OCI-LY7 (cell line): ENCODE measurements at regions not wholly inside any gene's neighbourhood (a gene's known extent, or its start where the extent isn't known, plus 50 kb on each side); places are given as distances from the start of the nearest gene placed in this dataset.
A peak's percentile ranks its signal among the peaks of the same experiment; 100 is the strongest.

Experiments
- BruUV-seq: library from RNA; stranded (reverse); fragments of 400-500 nt; replicated peaks from 2 replicates; lab custom pipeline; 2021; lab: Mats Ljungman, UMichigan
- CTCF ChIA-PET: fragments of 300-600 bp; sonication (Branson Sonifier 250); formaldehyde crosslinking; loops from one replicate; lab custom pipeline; 2022; ENCODE audit warnings: antibody characterized with exemption; ENCODE audit not compliant: unreplicated experiment; lab: Charles Lee
- POLR2A ChIA-PET: fragments of 300-600 bp; sonication (Branson Sonifier 250); formaldehyde crosslinking; loops from one replicate; lab custom pipeline; 2022; ENCODE audit warnings: antibody characterized with exemption; lab: Charles Lee
- DNase-seq: peaks from one replicate; pipeline ENCODE4 v3.0.0-alpha.2; 2015; ENCODE audit warnings: low spot score
- H2AFZ ChIP-seq: fragments of 200-600 bp; sonication (generic), shearing (Covaris generic); 2 replicates; pipeline ENCODE4 v1.6.1; 2014; ENCODE audit warnings: mild to moderate bottlenecking, antibody characterized with exemption, low read length, moderate library complexity
- H3K27ac ChIP-seq: fragments of 200-600 bp; sonication (generic); 2 replicates; pipeline ENCODE4 v1.5.1; 2014; ENCODE audit warnings: mixed run types, low read depth, mild to moderate bottlenecking, moderate library complexity, low read length, inconsistent platforms; ENCODE audit not compliant: poor library complexity, severe bottlenecking
- H3K36me3 ChIP-seq: fragments of 200-600 bp; sonication (generic); 2 replicates; pipeline ENCODE4 v1.6.1; 2014; ENCODE audit warnings: mild to moderate bottlenecking, antibody characterized with exemption, low read length, moderate library complexity, mixed read lengths; ENCODE audit not compliant: insufficient read depth
- H3K4me1 ChIP-seq: fragments of 200-600 bp; sonication (generic); 2 replicates; pipeline ENCODE4 v1.5.1; 2014; ENCODE audit warnings: mild to moderate bottlenecking, low read length; ENCODE audit not compliant: insufficient read depth, poor library complexity, severe bottlenecking
- H3K4me2 ChIP-seq: fragments of 200-600 bp; sonication (generic); 2 replicates; pipeline ENCODE4 v1.6.1; 2014; ENCODE audit warnings: mild to moderate bottlenecking, low read length
- H3K4me3 ChIP-seq: fragments of 200-600 bp; sonication (generic); 2 replicates; pipeline ENCODE4 v1.5.1; 2014; ENCODE audit warnings: mild to moderate bottlenecking, low read depth, low read length; ENCODE audit not compliant: poor library complexity, severe bottlenecking
- H3K79me2 ChIP-seq: fragments of 200-600 bp; sonication (generic); 2 replicates; pipeline ENCODE4 v1.6.1; 2016; ENCODE audit warnings: low read depth, mild to moderate bottlenecking, low read length, moderate library complexity, mixed read lengths; ENCODE audit not compliant: insufficient read depth
- H3K9me2 ChIP-seq: fragments of 200-600 bp; sonication (generic); 2 replicates; pipeline ENCODE4 v1.6.1; 2016; ENCODE audit warnings: mild to moderate bottlenecking, low read length, mixed read lengths; ENCODE audit not compliant: insufficient read depth
- H3K9me3 ChIP-seq: fragments of 200-600 bp; sonication (generic); 2 replicates; pipeline ENCODE4 v1.6.1; 2014; ENCODE audit warnings: mild to moderate bottlenecking, mixed run types, low read length, mixed read lengths
- H4K20me1 ChIP-seq: fragments of 200-600 bp; sonication (generic); 2 replicates; pipeline ENCODE4 v1.6.1; 2014; ENCODE audit warnings: mild to moderate bottlenecking, antibody characterized with exemption, low read length, moderate library complexity, mixed read lengths; ENCODE audit not compliant: insufficient read depth
- CTCF ChIP-seq: fragments of 200-600 bp; sonication (generic); conservative IDR thresholded peaks from 2 replicates; pipeline ENCODE4 v1.5.1; 2014; ENCODE audit warnings: mild to moderate bottlenecking, antibody characterized with exemption, low read length, moderate library complexity, mixed read lengths
- EZH2phosphoT487 ChIP-seq: fragments of 200-600 bp; sonication (generic); IDR thresholded peaks from 2 replicates; pipeline ENCODE4 v1.6.1; 2018; ENCODE audit warnings: low read depth, borderline replicate concordance, mild to moderate bottlenecking, mixed run types, antibody characterized with exemption, low read length, moderate library complexity, mixed read lengths
- intact Hi-C: fragments of 100-400 bp; cut with micrococcal nuclease; formaldehyde crosslinking; loops from one replicate; pipeline ENCODE4 v1.10.0; 2022; ENCODE audit not compliant: unreplicated experiment

- Histone ChIP-seq H3K4me3 (no peak overlapping the region), H3K36me3 (no peaks in the 10 kb centered on the region), H3K9me3 (no peaks in the 10 kb centered on the region), H4K20me1 (no peaks in the 10 kb centered on the region), H3K4me1 (no peaks in the 10 kb centered on the region), H2AFZ (no peak overlapping the region), H3K9me2 (no peaks in the 10 kb centered on the region), H3K79me2 (no peaks in the 10 kb centered on the region), H3K4me2 (no peak overlapping the region), H3K27ac (no peak overlapping the region)
- DNase-seq: peak; percentile 47
- intact Hi-C loops: no loop called here
- BruUV-seq: no TSS peak
- ChIA-PET POLR2A (interaction anchor here (0.6 kb wide), 1 partner anchor 327 kb away, joined by 4 read pairs; no protein-coding TSS in a partner anchor), CTCF (no interaction called here)
- TF ChIP-seq EZH2phosphoT487 (no peak), CTCF (peak; percentile 81)
Observed at GRCh38 chr7:131945313-131945911, 389.0 kb upstream of the PODXL start.

- BruUV-seq: no TSS peak
- POLR2A ChIA-PET: no interaction called here
- no peaks in the 10 kb centered on the region for H3K36me3 ChIP-seq
- intact Hi-C loops: no loop called here
- CTCF ChIA-PET: no interaction called here
- no peak overlapping the region for H3K4me3 ChIP-seq
- no peaks in the 10 kb centered on the region for H3K4me1 ChIP-seq
- no peaks in the 10 kb centered on the region for H3K9me3 ChIP-seq
- TF ChIP-seq CTCF: no peak
- TF ChIP-seq EZH2phosphoT487: no peak
- no peak overlapping the region for H2AFZ ChIP-seq
- no peaks in the 10 kb centered on the region for H3K9me2 ChIP-seq
- H3K27ac ChIP-seq: no peak overlapping the region
- H3K79me2 ChIP-seq: no peaks in the 10 kb centered on the region
- no peaks in the 10 kb centered on the region for H4K20me1 ChIP-seq
- no peak overlapping the region for H3K4me2 ChIP-seq
- no peak for DNase-seq
Observed at GRCh38 chr7:131944556-131945069, 388.2 kb upstream of the PODXL start.

GRCh38 chr7:131943646-131944045 is 387.2 kb upstream of the PODXL start:
- H3K36me3 ChIP-seq: no peaks in the 10 kb centered on the region
- ChIA-PET POLR2A (no interaction called here), CTCF (no interaction called here)
- no peaks in the 10 kb centered on the region for H3K4me1 ChIP-seq
- H3K9me3 ChIP-seq: no peaks in the 10 kb centered on the region
- H3K4me2 ChIP-seq: no peak overlapping the region
- TF ChIP-seq CTCF (no peak), EZH2phosphoT487 (no peak)
- no peak overlapping the region for H3K27ac ChIP-seq
- H2AFZ ChIP-seq: no peak overlapping the region
- no peak overlapping the region for H3K4me3 ChIP-seq
- intact Hi-C loops: no loop called here
- no peaks in the 10 kb centered on the region for H3K79me2 ChIP-seq
- no peaks in the 10 kb centered on the region for H3K9me2 ChIP-seq
- no peaks in the 10 kb centered on the region for H4K20me1 ChIP-seq
- no TSS peak for BruUV-seq
- no peak for DNase-seq
